ENCODE measurements at regions not wholly inside any gene's neighbourhood (a gene's known extent, or its start where the extent isn't known, plus 50 kb on each side); places are given as distances from the start of the nearest gene placed in this dataset.

DNA sequence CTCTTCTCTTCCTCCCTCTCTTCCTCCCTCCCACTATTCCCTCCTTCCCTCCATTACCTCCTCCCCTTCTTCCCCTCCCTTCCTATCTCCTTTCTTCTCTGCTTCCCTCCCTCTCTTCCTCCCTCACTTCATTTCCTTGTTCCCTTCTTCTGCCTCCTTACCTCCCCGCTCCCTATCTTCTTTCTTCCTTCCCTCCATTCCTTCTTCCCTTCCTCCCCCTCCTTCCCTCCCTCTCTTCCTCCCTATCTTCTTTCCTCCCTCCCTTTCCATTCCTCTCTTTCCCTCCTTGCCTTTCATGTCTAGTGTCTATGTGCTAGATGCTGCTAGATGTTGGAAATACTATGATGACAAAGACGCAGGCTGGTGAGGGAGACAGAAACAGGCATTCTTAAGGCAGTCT lies 246.0 kb downstream of the TDRD15 start:
- TF ChIP-seq CTCF (conservative IDR thresholded peaks at IDR 0.05 in 1 of 2, IDR thresholded peaks at IDR 0.05 in 1 of 2; ENCODE audit: low read depth in 1 of 2, low read length in 2 of 2) (no peak), EZH2 (IDR thresholded peaks at IDR 0.05; ENCODE audit: low read length, missing control alignments) (no peak)
